H1 (cell line): ENCODE measurements at regions not wholly inside any gene's neighbourhood (a gene's known extent, or its start where the extent isn't known, plus 50 kb on each side); places are given as distances from the start of the nearest gene placed in this dataset.

Source experiments
- CTCF ChIA-PET: fragments of 300-600 bp; sonication (Branson Sonifier 250); formaldehyde crosslinking; loops from one replicate; lab custom pipeline; 2021; ENCODE audit not compliant: partially characterized antibody; lab: Charles Lee
- POLR2A ChIA-PET: fragments of 300-600 bp; sonication (Branson Sonifier 250); formaldehyde crosslinking; loops from one replicate; lab custom pipeline; 2021; ENCODE audit warnings: inconsistent platforms; ENCODE audit not compliant: partially characterized antibody; lab: Charles Lee
- DNase-seq, 2 experiments: peaks; one replicate each; pipeline versions ENCODE4 v3.0.0 to v3.0.0-alpha.2; 2010 to 2022; ENCODE audit warnings: low spot score in 2 of 2, low read depth in 1 of 2, mixed read lengths in 1 of 2
- FAIRE-seq: peaks from 2 replicates; lab custom pipeline; 2011; peaks lifted over from hg19 to GRCh38; lab: Jason Lieb, UNC
- H2AFZ ChIP-seq: 2 replicates; pipeline ENCODE4 v1.8.1; 2012; ENCODE audit warnings: low read length, inconsistent platforms
- H2AK5ac ChIP-seq: 2 replicates; pipeline ENCODE4 v1.6.1; 2013; ENCODE audit warnings: low read depth, low read length
- H2BK120ac ChIP-seq: replicated peaks from 2 replicates; pipeline ENCODE3; 2013; ENCODE audit warnings: low read depth, low read length, inconsistent platforms
- H2BK12ac ChIP-seq: 2 replicates; pipeline ENCODE4 v1.6.1; 2013; ENCODE audit warnings: low read depth, low read length
- H2BK15ac ChIP-seq: 2 replicates; pipeline ENCODE4 v1.6.1; 2013; ENCODE audit warnings: low read length
- H2BK20ac ChIP-seq: 2 replicates; pipeline ENCODE4 v1.6.1; 2013; ENCODE audit warnings: low read length
- H2BK5ac ChIP-seq: 2 replicates; pipeline ENCODE4 v1.6.1; 2013; ENCODE audit warnings: low read depth, low read length
- H3K14ac ChIP-seq: 2 replicates; pipeline ENCODE4 v1.6.1; 2013; ENCODE audit warnings: inconsistent platforms; ENCODE audit not compliant: insufficient read length
- H3K18ac ChIP-seq: 2 replicates; pipeline ENCODE4 v1.6.1; 2013; ENCODE audit warnings: low read length; ENCODE audit errors: extremely low read depth
- H3K23ac ChIP-seq: 2 replicates; pipeline ENCODE4 v1.6.1; 2013; ENCODE audit warnings: inconsistent platforms; ENCODE audit not compliant: insufficient read length
- H3K23me2 ChIP-seq: 2 replicates; pipeline ENCODE4 v1.6.1; 2013; ENCODE audit warnings: low read depth, low read length
- H3K27ac ChIP-seq: 2 replicates; pipeline ENCODE4 v1.6.1; 2011; ENCODE audit warnings: low read depth, low read length, inconsistent platforms
- H3K27me3 ChIP-seq, 4 experiments: replicated peaks in 1 of 4; 1 replicate in 1 of 4; 2 replicates in 3 of 4; pipeline versions ENCODE4 v1.6.1 to v1.8.1; 2011 to 2013; ENCODE audit warnings: low read length in 3 of 4, mild to moderate bottlenecking in 3 of 4, inconsistent platforms in 2 of 4, mixed read lengths in 2 of 4, moderate library complexity in 1 of 4; ENCODE audit not compliant: control insufficient read depth in 3 of 4, insufficient read depth in 3 of 4; ENCODE audit errors: extremely low read depth in 1 of 4
- H3K36me3 ChIP-seq, 4 experiments: 2 replicates each; pipeline versions ENCODE4 v1.6.1 to v1.8.1; 2011 to 2013; ENCODE audit warnings: mild to moderate bottlenecking in 4 of 4, low read length in 3 of 4, moderate library complexity in 2 of 4, control low read depth in 1 of 4, inconsistent platforms in 1 of 4; ENCODE audit not compliant: insufficient read depth in 4 of 4, control insufficient read depth in 2 of 4
- H3K4ac ChIP-seq: replicated peaks from 2 replicates; pipeline ENCODE3; 2013; ENCODE audit warnings: low read length, low read depth, mixed read lengths, inconsistent platforms; ENCODE audit not compliant: insufficient read length
- H3K4me1 ChIP-seq, 4 experiments: replicated peaks in 1 of 4; 1 replicate in 1 of 4; 2 replicates in 3 of 4; pipeline versions ENCODE4 v1.6.1 to v1.8.1; 2011 to 2013; ENCODE audit warnings: low read length in 3 of 4, inconsistent platforms in 2 of 4, mixed read lengths in 1 of 4; ENCODE audit not compliant: insufficient read depth in 4 of 4, control insufficient read depth in 3 of 4
- H3K4me2 ChIP-seq, 2 experiments: 2 replicates each; pipeline versions ENCODE4 v1.6.1 to v1.8.1; 2011 to 2013; ENCODE audit warnings: low read depth in 2 of 2, low read length in 2 of 2, control low read depth in 1 of 2, inconsistent platforms in 1 of 2, mild to moderate bottlenecking in 1 of 2; ENCODE audit not compliant: insufficient read depth in 1 of 2
- H3K4me3 ChIP-seq, 4 experiments: fragments of 200-600, 300-600 bp in 1 of 4; sonication (generic), shearing (Covaris generic), sonication (Bioruptor Twin) in 1 of 4; 2 replicates each; pipeline versions ENCODE4 v1.5.1 to v1.8.1; 2011 to 2016; ENCODE audit warnings: low read length in 4 of 4, low read depth in 3 of 4, control low read depth in 2 of 4, inconsistent platforms in 2 of 4, mild to moderate bottlenecking in 2 of 4, mixed read lengths in 1 of 4, moderate library complexity in 1 of 4; ENCODE audit not compliant: insufficient read depth in 2 of 4; ENCODE audit errors: extremely low read depth in 1 of 4
- H3K56ac ChIP-seq: replicated peaks from 2 replicates; pipeline ENCODE3; 2013; ENCODE audit warnings: low read depth, mild to moderate bottlenecking, mixed read lengths, low read length, inconsistent platforms; ENCODE audit not compliant: insufficient read length
- H3K79me1 ChIP-seq: 2 replicates; pipeline ENCODE4 v1.6.1; 2013; ENCODE audit warnings: low read depth, low read length, control low read depth
- H3K79me2 ChIP-seq, 2 experiments: 2 replicates each; pipeline versions ENCODE4 v1.6.1 to v1.8.1; 2012 to 2013; ENCODE audit warnings: low read length in 2 of 2, mild to moderate bottlenecking in 2 of 2, inconsistent platforms in 1 of 2; ENCODE audit not compliant: insufficient read depth in 2 of 2, control insufficient read depth in 1 of 2
- H3K9ac ChIP-seq, 4 experiments: replicated peaks in 1 of 4; 1 replicate in 1 of 4; 2 replicates in 3 of 4; pipeline versions ENCODE4 v1.6.1 to v1.8.1; 2011 to 2013; ENCODE audit warnings: low read depth in 3 of 4, low read length in 3 of 4, control low read depth in 2 of 4, mild to moderate bottlenecking in 2 of 4, moderate library complexity in 2 of 4, inconsistent platforms in 1 of 4; ENCODE audit errors: extremely low read depth in 1 of 4
- H3K9me3 ChIP-seq, 2 experiments: 2 replicates each; pipeline versions ENCODE4 v1.6.1 to v1.8.1; 2012 to 2013; ENCODE audit warnings: mild to moderate bottlenecking in 2 of 2, moderate library complexity in 2 of 2, control low read depth in 1 of 2, inconsistent platforms in 1 of 2, low read depth in 1 of 2, low read length in 1 of 2, mixed read lengths in 1 of 2; ENCODE audit not compliant: insufficient read depth in 2 of 2
- H4K20me1 ChIP-seq, 2 experiments: replicated peaks in 1 of 2; 2 replicates each; pipeline versions ENCODE3 to v1.8.1; 2011 to 2013; ENCODE audit warnings: inconsistent platforms in 2 of 2, low read length in 2 of 2, mild to moderate bottlenecking in 1 of 2; ENCODE audit not compliant: insufficient read depth in 2 of 2, control insufficient read depth in 1 of 2
- H4K5ac ChIP-seq: 2 replicates; pipeline ENCODE4 v1.6.1; 2013; ENCODE audit warnings: low read length, low read depth, mixed read lengths, inconsistent platforms; ENCODE audit not compliant: insufficient read length
- H4K8ac ChIP-seq: 2 replicates; pipeline ENCODE4 v1.8.0; 2013; ENCODE audit warnings: mild to moderate bottlenecking, moderate library complexity, low read length, inconsistent platforms; ENCODE audit not compliant: insufficient read depth; ENCODE audit errors: extremely low read depth
- H4K91ac ChIP-seq: replicated peaks from 2 replicates; pipeline ENCODE3; 2013; ENCODE audit warnings: low read length, mixed read lengths, inconsistent platforms; ENCODE audit not compliant: insufficient read length
- CEBPB ChIP-seq: IDR thresholded peaks from 2 replicates; pipeline ENCODE4 v1.6.1; 2012; ENCODE audit warnings: low read depth, low read length
- EGR1 ChIP-seq: IDR thresholded peaks from 2 replicates; pipeline ENCODE4 v1.6.1; 2011; ENCODE audit warnings: low read depth, low read length, borderline replicate concordance
- EZH2 ChIP-seq: fragments of 200-600 bp; sonication (generic); IDR thresholded peaks from 2 replicates; pipeline ENCODE4 v1.7.1; 2012; ENCODE audit warnings: low read depth, mild to moderate bottlenecking, moderate library complexity, low read length, inconsistent platforms; ENCODE audit not compliant: severe bottlenecking
- PHF8 ChIP-seq: fragments of 200-600 bp; sonication (generic); conservative IDR thresholded peaks from 2 replicates; pipeline ENCODE4 v1.7.1; 2012; ENCODE audit warnings: low read depth, mild to moderate bottlenecking, inconsistent platforms, low read length, moderate library complexity
- POLR2A ChIP-seq, 2 experiments: IDR thresholded peaks; 1 replicate in 1 of 2; 2 replicates in 1 of 2; pipeline ENCODE4 v1.6.1; 2011; ENCODE audit warnings: low read depth in 2 of 2, low read length in 2 of 2, mild to moderate bottlenecking in 2 of 2; ENCODE audit errors: control extremely low read depth in 1 of 2
- POLR2AphosphoS5 ChIP-seq: IDR thresholded peaks from 2 replicates; pipeline ENCODE4 v1.6.1; 2011; ENCODE audit warnings: low read depth, low read length
- SIN3A ChIP-seq, 2 experiments: IDR thresholded peaks in 1 of 2; conservative IDR thresholded peaks in 1 of 2; 2 replicates each; pipeline ENCODE4 v1.6.1; 2011 to 2012; ENCODE audit warnings: low read length in 2 of 2, improper control_type of control experiment in 1 of 2, low read depth in 1 of 2, mild to moderate bottlenecking in 1 of 2
- SP2 ChIP-seq: IDR thresholded peaks from 2 replicates; pipeline ENCODE4 v1.6.1; 2012; ENCODE audit warnings: mild to moderate bottlenecking, low read length, inconsistent platforms
- TBP ChIP-seq: IDR thresholded peaks from 2 replicates; pipeline ENCODE4 v1.6.1; 2011; ENCODE audit warnings: low read depth, low read length, improper control_type of control experiment
- YY1 ChIP-seq: IDR thresholded peaks from 2 replicates; pipeline ENCODE4 v1.6.1; 2011; ENCODE audit warnings: low read depth, mild to moderate bottlenecking, low read length
- WGBS, 2 experiments: shearing (Covaris generic) in 1 of 2; methylation state at CpG; one replicate each; pipeline versions ENCODE4 v1.1.6 to v1.1.7; 2013 to 2015; ENCODE audit warnings: low lambda C conversion rate in 2 of 2, mixed read lengths in 2 of 2, inconsistent platforms in 1 of 2, low coverage in 1 of 2, missing lambda C conversion rate in 1 of 2; ENCODE audit not compliant: insufficient replicate concordance in 2 of 2, insufficient coverage in 1 of 2, insufficient read length in 1 of 2; ENCODE audit errors: extremely low coverage in 1 of 2, missing lambda C conversion rate in 1 of 2; 5-methylcytosine and 5-hydroxymethylcytosine counted together
- TF ChIP-seq, protein P1 (sequence below): IDR thresholded peaks from 2 replicates; pipeline ENCODE4 v1.6.1; 2011; ENCODE audit warnings: low read depth, mild to moderate bottlenecking, low read length; ENCODE audit not compliant: insufficient read depth
- TF ChIP-seq, protein P2 (sequence below): IDR thresholded peaks from 2 replicates; pipeline ENCODE4 v1.6.1; 2011; ENCODE audit warnings: low read length, improper control_type of control experiment

DNA sequence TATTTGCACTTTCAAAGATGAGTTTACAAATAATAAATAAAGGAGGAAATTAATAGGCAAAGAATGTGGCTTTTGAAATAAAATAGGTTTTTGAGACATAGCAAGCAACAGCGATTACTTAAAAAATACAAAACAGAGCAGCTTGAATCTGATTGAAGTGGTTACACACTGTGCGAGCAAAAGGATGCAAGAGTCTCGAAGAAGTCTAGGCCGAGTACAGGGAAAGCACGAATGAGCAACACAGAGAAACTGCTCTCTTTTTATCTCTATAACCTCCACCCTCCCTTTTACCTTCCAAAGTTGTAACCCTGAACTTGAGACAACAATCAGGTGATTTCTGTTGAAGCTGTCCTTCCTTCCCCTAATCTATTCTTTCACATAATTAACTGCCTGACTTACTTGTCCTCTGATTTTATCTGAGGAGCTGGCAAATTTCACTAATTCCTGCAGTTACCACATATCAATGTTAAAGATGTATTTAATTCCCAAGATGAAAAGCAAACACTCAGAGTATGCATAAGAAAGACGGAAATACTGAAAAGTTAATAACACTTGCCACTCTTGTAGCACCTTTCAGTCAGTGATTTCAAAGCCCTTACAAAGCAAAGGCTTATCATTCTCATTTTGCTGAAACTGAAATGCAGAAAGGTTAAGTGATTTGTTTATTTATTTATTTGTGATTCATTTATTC, 1030.1 kb downstream of the ADGRL2 start:
- Histone ChIP-seq H3K23me2 (no peaks in the 10 kb centered on the region), H3K79me2 (peaks cover 0 to 3% of the 10 kb centered on the region in 2 experiments; a peak in 1 of 4 replicates), H3K4me2 (no peak overlapping the region), H3K27me3 (no peaks in the 10 kb centered on the region), H4K5ac (no peak overlapping the region), H3K56ac (no peak overlapping the region), H2BK15ac (no peak overlapping the region), H2BK120ac (no peak overlapping the region), H2BK5ac (no peak overlapping the region), H3K4me3 (no peak overlapping the region), H4K8ac (no peak overlapping the region), H3K9ac (no peak overlapping the region), H3K79me1 (no peaks in the 10 kb centered on the region), H2AK5ac (no peak overlapping the region), H3K4ac (no peak overlapping the region), H3K36me3 (no peaks in the 10 kb centered on the region), H4K20me1 (no peaks in the 10 kb centered on the region), H4K91ac (no peak overlapping the region), H2BK20ac (no peak overlapping the region), H3K9me3 (no peaks in the 10 kb centered on the region), H3K18ac (no peak overlapping the region), H3K27ac (no peak overlapping the region), H2BK12ac (no peak overlapping the region), H2AFZ (no peak overlapping the region), H3K23ac (no peak overlapping the region), H3K14ac (no peak overlapping the region), H3K4me1 (peaks cover 0 to 5% (median 0%) of the 10 kb centered on the region in 4 experiments; a peak in 1 of 7 replicates)
- DNase-seq (no peak), FAIRE-seq (no peak)
- POLR2A ChIA-PET: interaction anchor here (0.6 kb wide), 1 partner anchor 117 kb away, joined by 4 read pairs; no protein-coding TSS in a partner anchor
- CTCF ChIA-PET: interaction anchor here (1.1 to 1.2 kb wide), 2 partner anchors 10 to 25 kb away, joined by 3 read pairs; no protein-coding TSS in a partner anchor
- 81% methylated on average over 6 of the region's 6 CpGs; no CpG with 5 or more reads in 1 of the 2 experiments for WGBS, 2 experiments
- TF ChIP-seq YY1 (no peak), POLR2AphosphoS5 (no peak), SIN3A (conservative IDR thresholded peaks at IDR 0.05 in 1 of 2, IDR thresholded peaks at IDR 0.05 in 1 of 2; ENCODE audit: low read depth in 1 of 2, low read length in 2 of 2) (no peak), TBP (no peak), POLR2A (IDR thresholded peaks at IDR 0.05; ENCODE audit: control extremely low read depth in 1 of 2, low read depth in 2 of 2, low read length in 2 of 2) (no peak), EGR1 (no peak), CEBPB (no peak), PHF8 (no peak), SP2 (no peak), EZH2 (no peak)
- TF ChIP-seq, protein P1, sequence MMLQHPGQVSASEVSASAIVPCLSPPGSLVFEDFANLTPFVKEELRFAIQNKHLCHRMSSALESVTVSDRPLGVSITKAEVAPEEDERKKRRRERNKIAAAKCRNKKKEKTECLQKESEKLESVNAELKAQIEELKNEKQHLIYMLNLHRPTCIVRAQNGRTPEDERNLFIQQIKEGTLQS: no peak
- TF ChIP-seq, protein P2, sequence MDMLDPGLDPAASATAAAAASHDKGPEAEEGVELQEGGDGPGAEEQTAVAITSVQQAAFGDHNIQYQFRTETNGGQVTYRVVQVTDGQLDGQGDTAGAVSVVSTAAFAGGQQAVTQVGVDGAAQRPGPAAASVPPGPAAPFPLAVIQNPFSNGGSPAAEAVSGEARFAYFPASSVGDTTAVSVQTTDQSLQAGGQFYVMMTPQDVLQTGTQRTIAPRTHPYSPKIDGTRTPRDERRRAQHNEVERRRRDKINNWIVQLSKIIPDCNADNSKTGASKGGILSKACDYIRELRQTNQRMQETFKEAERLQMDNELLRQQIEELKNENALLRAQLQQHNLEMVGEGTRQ: no peak
